GM12878 (cell line): ENCODE measurements at regions not wholly inside any gene's neighbourhood (a gene's known extent, or its start where the extent isn't known, plus 50 kb on each side); places are given as distances from the start of the nearest gene placed in this dataset.

ENCODE experiments used
- ATAC-seq: fragments of 200-7000 bp; cut with Tn5 transposase; 3 replicates; pipeline ENCODE4 v1.9.1; 2020; ENCODE audit warnings: mild to moderate bottlenecking, moderate library complexity
- BruUV-seq: library from RNA; stranded (reverse); fragments of 400-500 nt; replicated peaks from 2 replicates; lab custom pipeline; 2021; lab: Mats Ljungman, UMichigan
- CTCF ChIA-PET: fragments of 300-600 bp; sonication (Branson Sonifier 250); formaldehyde crosslinking; extraction: SDS; loops from one replicate; lab custom pipeline; 2021; ENCODE audit warnings: inconsistent platforms; lab: Yijun Ruan, JAX
- POLR2A ChIA-PET: fragments of 350-600 bp; formaldehyde crosslinking; extraction: SDS; loops from one replicate; lab custom pipeline; 2021; ENCODE audit warnings: inconsistent platforms; lab: Charles Lee
- RAD21 ChIA-PET: fragments of 300-600 bp; sonication (Branson Sonifier 250); formaldehyde crosslinking; loops from one replicate; lab custom pipeline; 2023; ENCODE audit warnings: antibody characterized with exemption; ENCODE audit not compliant: unreplicated experiment; lab: Charles Lee
- SMC1A ChIA-PET: fragments of 300-600 bp; sonication (Branson Sonifier 250); formaldehyde crosslinking; loops from one replicate; lab custom pipeline; 2023; ENCODE audit not compliant: unreplicated experiment, uncharacterized antibody; lab: Charles Lee
- DNase-seq: peaks from one replicate; pipeline ENCODE4 v3.0.0-alpha.2; 2011; ENCODE audit warnings: low read depth, low spot score
- FAIRE-seq: peaks from 3 replicates; lab custom pipeline; 2011; peaks lifted over from hg19 to GRCh38; lab: Jason Lieb, UNC
- H2AFZ ChIP-seq: 2 replicates; pipeline ENCODE4 v1.6.0; 2011; ENCODE audit warnings: low read depth, low read length, control low read depth; ENCODE audit not compliant: control insufficient read depth
- H3K27ac ChIP-seq: 2 replicates; pipeline ENCODE4 v1.5.1; 2011; ENCODE audit warnings: control low read depth; ENCODE audit not compliant: control insufficient read depth, insufficient read depth
- H3K27me3 ChIP-seq, 2 experiments: replicated peaks in 1 of 2; 2 replicates each; pipeline versions ENCODE4 v1.6.0 to v1.6.1; 2011; ENCODE audit warnings: low read length in 1 of 2; ENCODE audit not compliant: control insufficient read depth in 2 of 2, insufficient read depth in 2 of 2
- H3K36me3 ChIP-seq, 2 experiments: 2 replicates each; pipeline ENCODE4 v1.5.1; 2011; ENCODE audit warnings: low read length in 1 of 2; ENCODE audit not compliant: control insufficient read depth in 2 of 2, insufficient read depth in 2 of 2
- H3K4me1 ChIP-seq: 2 replicates; pipeline ENCODE4 v1.6.1; 2011; ENCODE audit warnings: mild to moderate bottlenecking, low read length, moderate library complexity, mixed read lengths; ENCODE audit not compliant: control insufficient read depth, insufficient read depth
- H3K4me2 ChIP-seq: 2 replicates; pipeline ENCODE4 v1.6.0; 2011; ENCODE audit warnings: control low read depth; ENCODE audit not compliant: control insufficient read depth, insufficient read depth
- H3K4me3 ChIP-seq: fragments of 200-600 bp; sonication (generic); 2 replicates; pipeline ENCODE4 v1.5.1; 2016
- H3K79me2 ChIP-seq: 2 replicates; pipeline ENCODE4 v1.6.0; 2011; ENCODE audit warnings: low read length; ENCODE audit not compliant: control insufficient read depth, insufficient read depth
- H3K9ac ChIP-seq: 2 replicates; pipeline ENCODE4 v1.8.0; 2011; ENCODE audit warnings: low read length, control low read depth, mixed read lengths; ENCODE audit not compliant: control insufficient read depth, insufficient read depth
- H3K9me3 ChIP-seq: replicated peaks from 3 replicates; pipeline ENCODE4 v1.5.1; 2011; ENCODE audit warnings: mild to moderate bottlenecking, low read length; ENCODE audit not compliant: control insufficient read depth, insufficient read depth
- H4K20me1 ChIP-seq: 2 replicates; pipeline ENCODE4 v1.6.0; 2011; ENCODE audit not compliant: control insufficient read depth, insufficient read depth
- BCL11A ChIP-seq: IDR thresholded peaks from 2 replicates; pipeline ENCODE4 v1.6.1; 2011; ENCODE audit warnings: low read depth, low read length
- BCLAF1 ChIP-seq: fragments of 450-650 bp; IDR thresholded peaks from 2 replicates; pipeline ENCODE4 v1.6.1; 2017; ENCODE audit warnings: antibody characterized with exemption, mild to moderate bottlenecking, moderate library complexity
- ESRRA ChIP-seq: IDR thresholded peaks from 2 replicates; pipeline ENCODE4 v1.6.1; 2012; ENCODE audit warnings: mild to moderate bottlenecking, low read length, improper control_type of control experiment
- HCFC1 ChIP-seq: fragments of 150-350 bp; IDR thresholded peaks from 2 replicates; pipeline ENCODE4 v1.6.1; 2014; ENCODE audit warnings: low read length
- MTA3 ChIP-seq: IDR thresholded peaks from 2 replicates; pipeline ENCODE4 v1.6.1; 2012; ENCODE audit warnings: low read length, inconsistent platforms, borderline replicate concordance
- PAX5 ChIP-seq: IDR thresholded peaks from 2 replicates; pipeline ENCODE4 v1.6.1; 2011; ENCODE audit warnings: low read depth, low read length, borderline replicate concordance
- POLR2AphosphoS5 ChIP-seq: IDR thresholded peaks from 2 replicates; pipeline ENCODE4 v1.6.1; 2011; ENCODE audit warnings: mild to moderate bottlenecking, low read length, inconsistent platforms
- POU2F2 ChIP-seq: IDR thresholded peaks from 3 replicates; pipeline ENCODE4 v1.6.1; 2011; ENCODE audit warnings: low read depth, mild to moderate bottlenecking, low read length, borderline replicate concordance
- RELB ChIP-seq: fragments of 450-650 bp; IDR thresholded peaks from 2 replicates; pipeline ENCODE4 v1.6.1; 2017; ENCODE audit warnings: low read depth, mild to moderate bottlenecking, moderate library complexity
- STAT1 ChIP-seq: fragments of 450-650 bp; conservative IDR thresholded peaks from 2 replicates; pipeline ENCODE4 v1.6.1; 2014; ENCODE audit warnings: antibody characterized with exemption, mild to moderate bottlenecking
- TCF3 ChIP-seq: IDR thresholded peaks from 2 replicates; pipeline ENCODE4 v1.6.1; 2012; ENCODE audit warnings: low read depth, mild to moderate bottlenecking, low read length, borderline replicate concordance; ENCODE audit not compliant: insufficient read depth
- ZZZ3 ChIP-seq: IDR thresholded peaks from 2 replicates; pipeline ENCODE4 v1.6.1; 2011; ENCODE audit warnings: low read depth; ENCODE audit not compliant: control insufficient read depth, insufficient read length
- WGBS: methylation state at CpG from one replicate; pipeline ENCODE4 v1.1.6; 2016; ENCODE audit warnings: low lambda C conversion rate; ENCODE audit not compliant: insufficient replicate concordance, insufficient coverage; ENCODE audit errors: missing lambda C conversion rate; 5-methylcytosine and 5-hydroxymethylcytosine counted together
- in situ Hi-C: fragments of 300-500 bp; cut with MboI; formaldehyde crosslinking; loops from 9 replicates; pipeline ENCODE4 v1.14.3; 2018; ENCODE audit warnings: mixed read lengths
- intact Hi-C: fragments of 100-400 bp; cut with micrococcal nuclease; formaldehyde crosslinking; loops from one replicate; pipeline ENCODE4 v1.14.2; 2022; ENCODE audit not compliant: unreplicated experiment
- TF ChIP-seq, protein P1 (sequence below): IDR thresholded peaks from 2 replicates; pipeline ENCODE4 v1.6.1; 2012; ENCODE audit warnings: low read depth, low read length, improper control_type of control experiment
- TF ChIP-seq, protein P2 (sequence below): IDR thresholded peaks from 2 replicates; pipeline ENCODE4 v1.6.1; 2012; ENCODE audit warnings: low read depth, low read length, improper control_type of control experiment

DNA sequence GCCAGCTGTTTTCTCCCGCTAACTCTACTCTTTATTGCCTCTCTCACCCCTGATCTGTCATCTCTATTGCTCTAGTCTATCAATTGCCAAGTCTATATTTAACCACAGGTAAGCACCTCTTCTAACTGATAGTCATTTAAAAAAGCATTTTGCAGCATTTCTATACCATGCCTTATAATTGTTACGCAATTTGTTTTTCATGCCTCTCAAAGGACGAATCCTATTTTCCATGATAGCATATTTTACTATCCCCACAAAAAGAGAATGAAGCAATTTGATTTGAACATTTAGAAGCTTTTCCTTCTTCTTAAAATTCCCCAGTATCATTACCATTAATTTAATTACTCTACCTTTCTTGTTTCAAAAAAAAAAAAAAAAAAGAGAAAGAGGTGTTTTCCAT, 432.8 kb upstream of the ZP4 start:
- POLR2A ChIA-PET = no interaction called here
- Histone ChIP-seq H3K4me1 (no peaks in the 10 kb centered on the region), H3K9me3 (no peaks in the 10 kb centered on the region; the same call in 2 of the 3 replicates), H3K36me3 (no peaks in the 10 kb centered on the region), H3K9ac (no peak overlapping the region), H3K27me3 (no peaks in the 10 kb centered on the region), H3K27ac (no peak overlapping the region), H3K4me3 (no peak overlapping the region), H4K20me1 (no peaks in the 10 kb centered on the region), H3K4me2 (no peak overlapping the region), H2AFZ (no peak overlapping the region), H3K79me2 (no peaks in the 10 kb centered on the region)
- no TSS peak for BruUV-seq
- FAIRE-seq (no peak), ATAC-seq (no peak), DNase-seq (no peak)
- CTCF ChIA-PET = interaction anchor here (0.8 kb wide), 1 partner anchor 26 kb away, joined by 6 read pairs; no protein-coding TSS in a partner anchor
- RAD21 ChIA-PET = interaction anchor here (0.6 kb wide), 1 partner anchor 30 kb away, joined by 4 read pairs; no protein-coding TSS in a partner anchor
- in situ Hi-C loops = no loop called here
- SMC1A ChIA-PET = interaction anchor here (1.1 kb wide), 1 partner anchor 459 kb away, joined by 3 read pairs; no protein-coding TSS in a partner anchor
- TF ChIP-seq BCLAF1 = no peak
- no peak for TF ChIP-seq TCF3
- TF ChIP-seq, protein P1, sequence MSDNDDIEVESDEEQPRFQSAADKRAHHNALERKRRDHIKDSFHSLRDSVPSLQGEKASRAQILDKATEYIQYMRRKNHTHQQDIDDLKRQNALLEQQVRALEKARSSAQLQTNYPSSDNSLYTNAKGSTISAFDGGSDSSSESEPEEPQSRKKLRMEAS = no peak
- no peak for TF ChIP-seq BCL11A
- TF ChIP-seq ESRRA = no peak
- TF ChIP-seq POLR2AphosphoS5 = no peak
- TF ChIP-seq, protein P2, sequence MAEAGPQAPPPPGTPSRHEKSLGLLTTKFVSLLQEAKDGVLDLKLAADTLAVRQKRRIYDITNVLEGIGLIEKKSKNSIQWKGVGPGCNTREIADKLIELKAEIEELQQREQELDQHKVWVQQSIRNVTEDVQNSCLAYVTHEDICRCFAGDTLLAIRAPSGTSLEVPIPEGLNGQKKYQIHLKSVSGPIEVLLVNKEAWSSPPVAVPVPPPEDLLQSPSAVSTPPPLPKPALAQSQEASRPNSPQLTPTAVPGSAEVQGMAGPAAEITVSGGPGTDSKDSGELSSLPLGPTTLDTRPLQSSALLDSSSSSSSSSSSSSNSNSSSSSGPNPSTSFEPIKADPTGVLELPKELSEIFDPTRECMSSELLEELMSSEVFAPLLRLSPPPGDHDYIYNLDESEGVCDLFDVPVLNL = no peak
- TF ChIP-seq MTA3 = no peak
- TF ChIP-seq ZZZ3 = no peak
- TF ChIP-seq RELB = no peak
- no peak for TF ChIP-seq PAX5
- no peak for TF ChIP-seq HCFC1
- TF ChIP-seq POU2F2 = no peak
- no peak for TF ChIP-seq STAT1
- 48% methylated on average over 3 of the region's 3 CpGs for whole genome bisulfite sequencing
- intact Hi-C loops = no loop called here
